SK-N-SH (cell line): ENCODE measurements at regions not wholly inside any gene's neighbourhood (a gene's known extent, or its start where the extent isn't known, plus 50 kb on each side); places are given as distances from the start of the nearest gene placed in this dataset.
"Not testable (repeated sequence)": the region's sequence is repeated elsewhere in the genome, so short reads cannot be mapped to it uniquely, and the experiment has no call there.

Experiments used
- CTCF ChIA-PET: fragments of 300-600, 350-600 bp; formaldehyde crosslinking; extraction: SDS; loops from one replicate; lab custom pipeline; 2021; lab: Yijun Ruan, JAX
- POLR2A ChIA-PET: fragments of 350-600 bp; sonication (Branson Sonifier 250); formaldehyde crosslinking; extraction: SDS; loops from one replicate; lab custom pipeline; 2020; ENCODE audit warnings: antibody characterized with exemption, inconsistent platforms; lab: Yijun Ruan, JAX
- DNase-seq: peaks from one replicate; pipeline ENCODE4 v3.0.0; 2012
- H2AFZ ChIP-seq: fragments of 200-600 bp; sonication (generic); 2 replicates; pipeline ENCODE4 v1.8.1; 2016; ENCODE audit warnings: antibody characterized with exemption, mild to moderate bottlenecking, low read depth
- H3F3A ChIP-seq: fragments of 200-600 bp; sonication (generic); replicated peaks from 2 replicates; pipeline ENCODE3; 2016; ENCODE audit warnings: antibody characterized with exemption, mild to moderate bottlenecking; ENCODE audit not compliant: insufficient read depth
- H3K27ac ChIP-seq, 2 experiments: fragments of 200-500 bp in 1 of 2; fragments of 200-600 bp in 1 of 2; sonication (Bioruptor generic) in 1 of 2; sonication (generic), shearing (Covaris generic) in 1 of 2; 2 replicates each; pipeline versions ENCODE4 v1.5.1 to v1.6.1; 2014 to 2016; ENCODE audit warnings: low read depth in 2 of 2, inconsistent platforms in 1 of 2, low read length in 1 of 2, mild to moderate bottlenecking in 1 of 2, mixed read lengths in 1 of 2
- H3K27me3 ChIP-seq: fragments of 200-600 bp; sonication (generic), shearing (Covaris generic); 2 replicates; pipeline ENCODE4 v1.6.1; 2016; ENCODE audit warnings: mixed run types; ENCODE audit not compliant: insufficient read depth
- H3K36me3 ChIP-seq, 2 experiments: fragments of 200-500 bp in 1 of 2; fragments of 200-600 bp in 1 of 2; sonication (Bioruptor generic) in 1 of 2; sonication (generic) in 1 of 2; replicated peaks in 1 of 2; 2 replicates each; pipeline versions ENCODE3 to v1.5.1; 2014 to 2016; ENCODE audit warnings: low read length in 1 of 2, mild to moderate bottlenecking in 1 of 2; ENCODE audit not compliant: insufficient read depth in 2 of 2, control insufficient read depth in 1 of 2
- H3K4me1 ChIP-seq, 2 experiments: fragments of 200-500 bp in 1 of 2; fragments of 200-600 bp in 1 of 2; sonication (Bioruptor generic) in 1 of 2; sonication (generic), shearing (Covaris generic) in 1 of 2; 2 replicates each; pipeline versions ENCODE4 v1.5.1 to v1.6.1; 2014 to 2016; ENCODE audit warnings: low read depth in 1 of 2, low read length in 1 of 2, mixed run types in 1 of 2; ENCODE audit not compliant: insufficient read depth in 2 of 2, control insufficient read depth in 1 of 2
- H3K4me2 ChIP-seq: fragments of 200-600 bp; sonication (generic), shearing (Covaris generic); 2 replicates; pipeline ENCODE4 v1.6.1; 2017; ENCODE audit warnings: mixed run types
- H3K4me3 ChIP-seq, 2 experiments: fragments of 200-500 bp in 1 of 2; fragments of 200-600 bp in 1 of 2; sonication (Bioruptor generic) in 1 of 2; sonication (generic), shearing (Covaris generic) in 1 of 2; 2 replicates each; pipeline versions ENCODE4 v1.5.1 to v1.8.1; 2014 to 2016; ENCODE audit warnings: low read depth in 2 of 2, inconsistent platforms in 1 of 2, low read length in 1 of 2, mild to moderate bottlenecking in 1 of 2, mixed read lengths in 1 of 2, moderate library complexity in 1 of 2
- H3K79me2 ChIP-seq: fragments of 200-600 bp; sonication (generic); 2 replicates; pipeline ENCODE4 v1.8.1; 2017; ENCODE audit warnings: mild to moderate bottlenecking; ENCODE audit not compliant: insufficient read depth
- H3K9ac ChIP-seq: fragments of 200-600 bp; sonication (generic); 2 replicates; pipeline ENCODE4 v1.6.1; 2017; ENCODE audit warnings: mixed run types
- H3K9me2 ChIP-seq: fragments of 200-600 bp; sonication (generic); 2 replicates; pipeline ENCODE4 v1.6.1; 2017; ENCODE audit warnings: mixed run types
- H3K9me3 ChIP-seq: fragments of 200-600 bp; sonication (generic); 2 replicates; pipeline ENCODE4 v1.6.1; 2017; ENCODE audit warnings: mixed run types, mild to moderate bottlenecking, moderate library complexity
- H4K20me1 ChIP-seq: fragments of 200-600 bp; sonication (generic); 2 replicates; pipeline ENCODE4 v1.6.1; 2017; ENCODE audit warnings: mild to moderate bottlenecking, mixed run types; ENCODE audit not compliant: insufficient read depth
- FOSL2 ChIP-seq: IDR thresholded peaks from 2 replicates; pipeline ENCODE4 v1.4.0; 2012; ENCODE audit warnings: low read depth, mild to moderate bottlenecking, moderate library complexity, borderline replicate concordance
- JUND ChIP-seq: IDR thresholded peaks from 2 replicates; pipeline ENCODE4 v1.4.0; 2012
- MXI1 ChIP-seq: IDR thresholded peaks from 2 replicates; pipeline ENCODE4 v1.6.1; 2012; ENCODE audit warnings: mild to moderate bottlenecking, low read depth, low read length, improper control_type of control experiment
- NFIC ChIP-seq: IDR thresholded peaks from 2 replicates; pipeline ENCODE4 v1.4.0; 2012; ENCODE audit warnings: borderline replicate concordance
- RAD21 ChIP-seq: IDR thresholded peaks from 2 replicates; pipeline ENCODE4 v1.6.1; 2012; ENCODE audit warnings: mild to moderate bottlenecking, low read length
- RCOR1 ChIP-seq: fragments of 150-350 bp; IDR thresholded peaks from 2 replicates; pipeline ENCODE4 v1.6.1; 2017; ENCODE audit warnings: antibody characterized with exemption, low read length
- SIN3A ChIP-seq: IDR thresholded peaks from 2 replicates; pipeline ENCODE4 v1.6.1; 2012; ENCODE audit warnings: low read depth, mild to moderate bottlenecking, low read length, moderate library complexity, borderline replicate concordance
- TAF1 ChIP-seq: IDR thresholded peaks from 2 replicates; pipeline ENCODE4 v1.6.1; 2012; ENCODE audit warnings: low read depth, mild to moderate bottlenecking, low read length, moderate library complexity, borderline replicate concordance
- YY1 ChIP-seq: IDR thresholded peaks from 2 replicates; pipeline ENCODE4 v1.4.0; 2012; ENCODE audit warnings: low read depth, mild to moderate bottlenecking
- ZBTB33 ChIP-seq: IDR thresholded peaks from 2 replicates; pipeline ENCODE4 v1.4.0; 2012; ENCODE audit warnings: low read depth, borderline replicate concordance
- WGBS: methylation state at CpG from one replicate; pipeline ENCODE4 v1.1.6; 2017; ENCODE audit warnings: low lambda C conversion rate; 5-methylcytosine and 5-hydroxymethylcytosine counted together
- TF ChIP-seq, protein P1 (sequence below): IDR thresholded peaks from 2 replicates; pipeline ENCODE4 v1.4.0; 2012; ENCODE audit warnings: low read depth, borderline replicate concordance

DNA sequence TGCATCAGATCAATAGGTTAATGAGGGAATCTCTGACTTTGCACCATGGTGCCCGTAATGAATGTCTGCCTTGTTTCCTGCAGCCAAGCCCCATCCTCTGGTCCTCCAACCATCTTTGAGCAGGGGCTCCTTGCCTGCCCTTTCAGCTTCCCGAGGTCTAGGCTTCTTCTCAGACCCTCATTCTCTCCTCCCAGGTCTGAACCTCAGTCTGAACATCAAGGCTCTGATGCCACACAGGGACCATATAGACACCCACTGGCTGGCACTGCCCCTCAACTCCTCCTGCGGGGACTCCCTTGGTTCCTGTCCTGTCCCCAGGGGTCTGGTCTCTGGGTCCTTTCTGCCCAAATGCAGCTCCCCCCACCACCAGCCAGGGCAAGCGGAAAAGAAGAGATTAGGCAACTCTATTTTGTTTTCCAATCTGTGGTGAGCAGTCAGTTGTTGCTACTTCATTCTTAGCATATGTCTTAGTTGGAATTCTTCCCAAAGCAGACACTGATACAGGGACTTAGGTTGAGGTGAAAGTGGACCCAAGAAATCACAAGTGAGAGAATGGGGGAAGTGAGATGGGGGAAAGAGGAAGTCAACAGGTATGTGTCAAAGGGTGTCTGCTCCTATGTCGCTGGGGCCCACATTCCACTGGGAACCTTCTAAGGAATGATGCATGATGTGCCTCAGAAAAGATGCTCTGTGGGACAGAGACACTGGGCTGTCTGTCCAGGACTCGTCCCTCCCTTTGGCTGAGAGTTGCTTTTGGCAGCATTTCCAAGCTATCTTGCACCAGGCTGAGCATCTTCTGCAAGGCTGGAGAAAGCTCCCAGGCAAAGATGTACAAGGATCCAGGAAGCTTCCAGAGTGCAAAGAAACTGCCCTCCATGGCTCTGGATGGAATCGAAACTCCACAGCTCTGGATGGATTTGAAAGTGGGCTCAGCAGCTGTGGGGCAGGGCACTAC, 1096.5 kb upstream of the TMEM132C start:
- no peak overlapping the region for H3K9ac ChIP-seq
- H3K4me3 ChIP-seq = no peak overlapping the region
- no peaks in the 10 kb centered on the region for H3K36me3 ChIP-seq
- no peaks in the 10 kb centered on the region; a peak in 1 of 4 replicates for H3K4me1 ChIP-seq
- no peaks in the 10 kb centered on the region for H3F3A ChIP-seq
- H3K79me2 ChIP-seq = no peaks in the 10 kb centered on the region
- no peak for DNase-seq
- no peaks in the 10 kb centered on the region for H3K9me2 ChIP-seq
- 23% methylated on average over 6 of the region's 7 CpGs for WGBS
- CTCF ChIA-PET = no interaction called here
- no peaks in the 10 kb centered on the region for H4K20me1 ChIP-seq
- no peak for TF ChIP-seq ZBTB33
- no peak for TF ChIP-seq TAF1
- TF ChIP-seq MXI1 = no peak
- TF ChIP-seq, protein P1, sequence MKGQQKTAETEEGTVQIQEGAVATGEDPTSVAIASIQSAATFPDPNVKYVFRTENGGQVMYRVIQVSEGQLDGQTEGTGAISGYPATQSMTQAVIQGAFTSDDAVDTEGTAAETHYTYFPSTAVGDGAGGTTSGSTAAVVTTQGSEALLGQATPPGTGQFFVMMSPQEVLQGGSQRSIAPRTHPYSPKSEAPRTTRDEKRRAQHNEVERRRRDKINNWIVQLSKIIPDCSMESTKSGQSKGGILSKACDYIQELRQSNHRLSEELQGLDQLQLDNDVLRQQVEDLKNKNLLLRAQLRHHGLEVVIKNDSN = no peak
- no peak for TF ChIP-seq RCOR1
- TF ChIP-seq JUND = no peak
- TF ChIP-seq FOSL2 = no peak
- no peak for TF ChIP-seq RAD21
- no peak for TF ChIP-seq NFIC
- TF ChIP-seq SIN3A = no peak
- TF ChIP-seq, all 33 proteins: peak for 0
- no peaks in the 10 kb centered on the region for H3K9me3 ChIP-seq
- H3K4me2 ChIP-seq = no peak overlapping the region
- no peak overlapping the region for H3K27ac ChIP-seq
- H3K27me3 ChIP-seq = no peaks in the 10 kb centered on the region
- no peak overlapping the region for H2AFZ ChIP-seq
- POLR2A ChIA-PET = no interaction called here

DNA sequence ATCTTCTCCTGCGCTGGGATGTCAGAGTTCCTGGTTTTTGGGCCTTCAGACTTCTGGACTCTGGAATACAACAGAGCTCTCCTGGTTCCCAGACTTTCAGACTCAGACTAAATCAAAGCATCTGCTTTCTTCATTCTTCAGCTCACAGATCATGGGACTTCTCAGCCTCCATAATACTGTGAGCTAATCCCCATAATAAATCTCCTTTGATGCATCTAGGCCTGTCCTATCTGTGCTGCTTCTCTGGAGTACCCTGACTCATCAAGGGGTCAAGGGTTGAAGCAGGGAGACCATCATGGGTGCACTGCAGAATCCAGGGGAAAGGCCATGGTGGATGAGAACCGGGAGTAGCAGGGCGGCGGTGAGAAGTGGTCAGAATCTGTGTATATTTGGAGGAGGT, 1094.1 kb upstream of the TMEM132C start:
- Histone ChIP-seq H3K79me2 (no peaks in the 10 kb centered on the region), H3K36me3 (no peaks in the 10 kb centered on the region), H3K27me3 (no peaks in the 10 kb centered on the region), H3K9ac (no peak overlapping the region), H4K20me1 (no peaks in the 10 kb centered on the region), H3K4me2 (no peak overlapping the region), H3K27ac (no peak overlapping the region), H3F3A (no peaks in the 10 kb centered on the region), H3K9me3 (no peaks in the 10 kb centered on the region), H3K4me3 (no peak overlapping the region), H3K9me2 (no peaks in the 10 kb centered on the region), H3K4me1 (no peaks in the 10 kb centered on the region; a peak in 1 of 4 replicates), H2AFZ (no peak overlapping the region)
- DNase-seq = no peak
- POLR2A ChIA-PET = no interaction called here
- 47% methylated on average over 4 of the region's 4 CpGs for WGBS
- no peak for TF ChIP-seq YY1
- CTCF ChIA-PET = interaction anchor here (0.6 to 1.5 kb wide), 2 partner anchors 64 to 592 kb away, joined by 3 to 4 read pairs; no protein-coding TSS in a partner anchor

DNA sequence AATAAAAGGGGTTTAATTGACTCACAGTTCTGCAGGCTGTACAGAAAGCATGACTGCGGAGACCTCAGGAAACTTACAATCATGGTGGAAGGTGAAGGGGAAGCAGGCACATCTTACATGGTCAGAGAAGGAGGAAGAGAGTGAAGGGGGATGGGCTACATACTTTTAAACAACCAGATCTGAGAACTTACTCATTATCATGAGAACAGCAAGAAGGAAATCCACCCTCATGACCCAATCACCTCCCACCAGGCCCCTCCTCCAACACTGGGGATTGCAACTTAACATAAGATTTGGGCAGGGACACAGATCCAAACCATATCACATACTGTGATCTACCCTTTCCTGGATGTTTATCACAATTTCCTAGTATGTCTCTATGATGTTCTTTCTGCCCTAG, 1093.0 kb upstream of the TMEM132C start:
- POLR2A ChIA-PET = not testable (repeated sequence)

More for the DNA sequence above, 1093.0 kb upstream of the TMEM132C start:
- H4K20me1 ChIP-seq, H3K79me2 ChIP-seq, H3K4me3 ChIP-seq, DNase-seq, H3F3A ChIP-seq, H3K4me2 ChIP-seq, H3K9me3 ChIP-seq, H3K27me3 ChIP-seq, H3K36me3 ChIP-seq, H3K9ac ChIP-seq, H3K9me2 ChIP-seq, H2AFZ ChIP-seq, CTCF ChIA-PET, H3K27ac ChIP-seq, H3K4me1 ChIP-seq: not testable (repeated sequence)
- WGBS = 27% methylated on average over 1 of the region's 1 CpG
